ENCODE measurements at regions not wholly inside any gene's neighbourhood (a gene's known extent, or its start where the extent isn't known, plus 50 kb on each side); places are given as distances from the start of the nearest gene placed in this dataset.

DNA sequence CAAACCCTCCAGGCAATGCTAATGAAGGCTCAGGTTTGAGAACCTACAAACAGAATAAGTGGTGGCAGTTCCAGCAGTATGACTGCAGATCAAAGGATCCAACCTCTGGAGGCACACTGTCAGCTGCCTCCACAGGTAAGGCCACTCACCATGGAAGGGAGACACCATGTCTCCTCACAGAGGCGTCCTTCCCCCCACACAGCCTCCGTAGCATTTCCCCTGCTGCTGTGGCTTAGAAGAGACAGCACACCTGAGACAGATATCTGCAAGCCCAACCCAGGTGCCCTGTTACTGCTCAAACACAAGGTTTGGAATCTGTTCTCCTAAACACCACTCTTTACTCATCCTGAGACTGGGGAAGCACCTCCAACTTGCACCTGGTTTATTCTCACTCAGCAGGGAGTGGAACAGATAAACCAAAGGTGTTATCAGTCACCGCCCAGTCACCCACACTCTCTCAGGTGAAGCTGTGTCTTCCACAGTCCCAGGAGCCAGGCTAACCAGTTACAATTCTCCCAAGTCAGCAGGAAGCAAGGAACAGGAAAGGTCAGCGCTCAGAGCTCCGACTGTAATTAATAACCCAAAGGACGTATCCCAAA lies 311.2 kb downstream of the FOXO1 start:
- TF ChIP-seq, protein P1, sequence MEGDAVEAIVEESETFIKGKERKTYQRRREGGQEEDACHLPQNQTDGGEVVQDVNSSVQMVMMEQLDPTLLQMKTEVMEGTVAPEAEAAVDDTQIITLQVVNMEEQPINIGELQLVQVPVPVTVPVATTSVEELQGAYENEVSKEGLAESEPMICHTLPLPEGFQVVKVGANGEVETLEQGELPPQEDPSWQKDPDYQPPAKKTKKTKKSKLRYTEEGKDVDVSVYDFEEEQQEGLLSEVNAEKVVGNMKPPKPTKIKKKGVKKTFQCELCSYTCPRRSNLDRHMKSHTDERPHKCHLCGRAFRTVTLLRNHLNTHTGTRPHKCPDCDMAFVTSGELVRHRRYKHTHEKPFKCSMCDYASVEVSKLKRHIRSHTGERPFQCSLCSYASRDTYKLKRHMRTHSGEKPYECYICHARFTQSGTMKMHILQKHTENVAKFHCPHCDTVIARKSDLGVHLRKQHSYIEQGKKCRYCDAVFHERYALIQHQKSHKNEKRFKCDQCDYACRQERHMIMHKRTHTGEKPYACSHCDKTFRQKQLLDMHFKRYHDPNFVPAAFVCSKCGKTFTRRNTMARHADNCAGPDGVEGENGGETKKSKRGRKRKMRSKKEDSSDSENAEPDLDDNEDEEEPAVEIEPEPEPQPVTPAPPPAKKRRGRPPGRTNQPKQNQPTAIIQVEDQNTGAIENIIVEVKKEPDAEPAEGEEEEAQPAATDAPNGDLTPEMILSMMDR (conservative IDR thresholded peaks at IDR 0.05 in 1 of 2, IDR thresholded peaks at IDR 0.05 in 1 of 2; ENCODE audit: low read depth in 1 of 2, low read length in 2 of 2): no peak
- TF ChIP-seq EZH2 (IDR thresholded peaks at IDR 0.05; ENCODE audit: low read length, missing control alignments): no peak

All from fibroblast of lung (primary cell).